Gastrocnemius medialis (tissue), 4 donors: ENCODE measurements at regions not wholly inside any gene's neighbourhood (a gene's known extent, or its start where the extent isn't known, plus 50 kb on each side); places are given as distances from the start of the nearest gene placed in this dataset.
"Not testable (repeated sequence)": the region's sequence is repeated elsewhere in the genome, so short reads cannot be mapped to it uniquely, and the experiment has no call there.

Source experiments
- ATAC-seq, 2 donors: fragments of 150-250 bp; one replicate each; pipeline ENCODE4 v1.9.1; 2016
- DNase-seq, 2 donors: peaks; one replicate each; pipeline ENCODE4 v3.0.0-alpha.2; 2019
- H3K27ac ChIP-seq, 4 donors: fragments of 200-600 bp; sonication (generic); 1 replicate in 1 of 4; 2 replicates in 3 of 4; pipeline ENCODE4 v1.5.1; 2016 to 2018; ENCODE audit warnings: mild to moderate bottlenecking in 2 of 4, moderate library complexity in 1 of 4
- H3K27me3 ChIP-seq, 3 donors: fragments of 200-600 bp; sonication (generic) in 2 of 3; 1 replicate in 1 of 3; 2 replicates in 2 of 3; pipeline versions ENCODE4 v1.5.1 to v1.6.0; 2016 to 2019; ENCODE audit warnings: mild to moderate bottlenecking in 1 of 3, moderate library complexity in 1 of 3
- H3K36me3 ChIP-seq, 2 donors: fragments of 200-600 bp; sonication (generic) in 1 of 2; one replicate each; pipeline ENCODE4 v1.5.1; 2017 to 2018
- H3K4me1 ChIP-seq, 2 donors: fragments of 200-600 bp; sonication (generic) in 1 of 2; one replicate each; pipeline ENCODE4 v1.5.1; 2016 to 2017; ENCODE audit warnings: mild to moderate bottlenecking in 2 of 2
- H3K4me3 ChIP-seq, 4 donors: fragments of 200-600 bp; sonication (generic) in 3 of 4; 1 replicate in 1 of 4; 2 replicates in 3 of 4; pipeline ENCODE4 v1.5.1; 2016 to 2019; ENCODE audit warnings: mild to moderate bottlenecking in 2 of 4
- H3K9me3 ChIP-seq, 3 donors: fragments of 200-600 bp; sonication (generic) in 2 of 3; 1 replicate in 1 of 3; 2 replicates in 2 of 3; pipeline ENCODE4 v1.5.1; 2016 to 2019
- CTCF ChIP-seq, 5 experiments: fragments of 450-650 bp in 3 of 5; fragments of 200-600 bp in 2 of 5; sonication (generic) in 2 of 5; IDR thresholded peaks in 4 of 5; conservative IDR thresholded peaks in 1 of 5; 1 replicate in 4 of 5; 2 replicates in 1 of 5; pipeline ENCODE4 v1.5.1; 2016 to 2019; ENCODE audit warnings: antibody characterized with exemption in 5 of 5, mild to moderate bottlenecking in 3 of 5, moderate library complexity in 3 of 5
- POLR2A ChIP-seq, 2 donors: fragments of 450-650 bp; IDR thresholded peaks; one replicate each; pipeline ENCODE4 v1.6.1; 2017; ENCODE audit warnings: antibody characterized with exemption in 2 of 2, mild to moderate bottlenecking in 2 of 2, moderate library complexity in 2 of 2
- in situ Hi-C, 4 donors: fragments of 200-750 bp; cut with MboI; loops; one replicate each; pipeline versions ENCODE4 v1.15.0 to v1.8.0; 2017; ENCODE audit warnings: low sequenced_read_pairs in 4 of 4
- intact Hi-C: fragments of 100-400 bp; cut with DNase I; formaldehyde crosslinking; loops from one replicate; pipeline ENCODE4 v1.15.1; 2023; ENCODE audit warnings: low total_unique reads

GRCh38 chr3:125758641-125759130, 163.4 kb upstream of the OSBPL11 start:
- DNase-seq, intact Hi-C loops, in situ Hi-C loops, H3K4me3 ChIP-seq, ATAC-seq, H3K9me3 ChIP-seq, H3K36me3 ChIP-seq, H3K27ac ChIP-seq, H3K27me3 ChIP-seq, H3K4me1 ChIP-seq: not testable (repeated sequence)

GRCh38 chr3:125762601-125763000, 167.3 kb upstream of the OSBPL11 start:
- H3K27ac ChIP-seq, H3K9me3 ChIP-seq, DNase-seq, H3K4me1 ChIP-seq, intact Hi-C loops, ATAC-seq, H3K4me3 ChIP-seq, H3K27me3 ChIP-seq, H3K36me3 ChIP-seq, in situ Hi-C loops: not testable (repeated sequence)

GRCh38 chr3:125766285-125766826, 171.1 kb upstream of the OSBPL11 start:
- in situ Hi-C loops, ATAC-seq, H3K4me1 ChIP-seq, H3K36me3 ChIP-seq, H3K9me3 ChIP-seq, H3K27me3 ChIP-seq: not testable (repeated sequence)
- peak in 1 of 2 donors; percentile 37 for DNase-seq
- Histone ChIP-seq H3K4me3 (peak overlapping the region; percentile 61 to 90 (median 70)), H3K27ac (peak overlapping the region in 1 of 4 donors; percentile 1)
- peak; percentile 44 to 95 (median 67) for TF ChIP-seq CTCF (IDR thresholded peaks at IDR 0.05 in 4 of 5, conservative IDR thresholded peaks at IDR 0.05 in 1 of 5)
- intact Hi-C loops, result loop anchor here (1.0 kb wide), 1 partner anchor 150 kb away; no protein-coding TSS in a partner anchor

- in situ Hi-C loops, H3K36me3 ChIP-seq, H3K9me3 ChIP-seq, H3K27ac ChIP-seq, H3K27me3 ChIP-seq, ATAC-seq, H3K4me1 ChIP-seq, DNase-seq: not testable (repeated sequence)
- H3K4me3 ChIP-seq, result peak overlapping the region; percentile 61 to 90 (median 70)
- intact Hi-C loops, result loop anchor here (1.0 kb wide), 1 partner anchor 149 kb away; no protein-coding TSS in a partner anchor
Measured at GRCh38 chr3:125766931-125767330, 171.6 kb upstream of the OSBPL11 start.

GRCh38 chr3:125767641-125768040, 172.3 kb upstream of the OSBPL11 start:
- in situ Hi-C loops (no loop called here), intact Hi-C loops (no loop called here)
- DNase-seq (no peak), ATAC-seq (no peak)
- Histone ChIP-seq H3K9me3 (no peaks in the 10 kb centered on the region), H3K36me3 (no peaks in the 10 kb centered on the region), H3K27me3 (peaks cover 0 to 4% (median 0%) of the 10 kb centered on the region in 3 donors), H3K4me1 (no peaks in the 10 kb centered on the region), H3K4me3 (no peak overlapping the region), H3K27ac (no peak overlapping the region)
- TF ChIP-seq POLR2A (IDR thresholded peaks at IDR 0.05), result no peak
- TF ChIP-seq CTCF (IDR thresholded peaks at IDR 0.05 in 4 of 5, conservative IDR thresholded peaks at IDR 0.05 in 1 of 5), result no peak

GRCh38 chr3:125768821-125769220, 173.5 kb upstream of the OSBPL11 start:
- H3K27ac ChIP-seq, H3K4me3 ChIP-seq, DNase-seq, H3K4me1 ChIP-seq, in situ Hi-C loops, H3K27me3 ChIP-seq, ATAC-seq, intact Hi-C loops, H3K9me3 ChIP-seq, H3K36me3 ChIP-seq: not testable (repeated sequence)

- DNase-seq, in situ Hi-C loops, H3K4me1 ChIP-seq, H3K27ac ChIP-seq, intact Hi-C loops, H3K4me3 ChIP-seq, H3K36me3 ChIP-seq, H3K27me3 ChIP-seq, H3K9me3 ChIP-seq, ATAC-seq: not testable (repeated sequence)
Measured at GRCh38 chr3:125771506-125771905, 176.2 kb upstream of the OSBPL11 start.

GRCh38 chr3:125774433-125775034, 179.2 kb upstream of the OSBPL11 start:
- H3K27me3 ChIP-seq, H3K9me3 ChIP-seq, in situ Hi-C loops, H3K36me3 ChIP-seq, H3K27ac ChIP-seq, H3K4me1 ChIP-seq, intact Hi-C loops, DNase-seq, ATAC-seq, H3K4me3 ChIP-seq: not testable (repeated sequence)

- H3K9me3 ChIP-seq, DNase-seq, H3K4me1 ChIP-seq, in situ Hi-C loops, H3K4me3 ChIP-seq, ATAC-seq, H3K27ac ChIP-seq, H3K36me3 ChIP-seq, H3K27me3 ChIP-seq, intact Hi-C loops: not testable (repeated sequence)
Measured at GRCh38 chr3:125775106-125775505, 179.8 kb upstream of the OSBPL11 start.
